Heart right ventricle (tissue), 16 donors: ENCODE measurements at regions not wholly inside any gene's neighbourhood (a gene's known extent, or its start where the extent isn't known, plus 50 kb on each side); places are given as distances from the start of the nearest gene placed in this dataset.
A peak's percentile ranks its signal among the peaks of the same experiment; 100 is the strongest.
"Not testable (repeated sequence)": the region's sequence is repeated elsewhere in the genome, so short reads cannot be mapped to it uniquely, and the experiment has no call there.

Source experiments
- ATAC-seq, 8 donors: fragments of 200-7000 bp; cut with Tn5 transposase; one replicate each; pipeline ENCODE4 v1.9.1; 2020; ENCODE audit warnings: mild to moderate bottlenecking in 8 of 8, moderate library complexity in 8 of 8, moderate number of reproducible peaks in 1 of 8
- DNase-seq, 2 donors: peaks; one replicate each; pipeline ENCODE4 v3.0.0-alpha.2; 2020
- H3K27ac ChIP-seq, 10 donors: fragments of 200-600 bp; sonication (generic) in 2 of 10; one replicate each; pipeline versions ENCODE4 v1.5.0 to v1.8.0; 2020 to 2022; ENCODE audit warnings: mild to moderate bottlenecking in 3 of 10
- H3K27me3 ChIP-seq, 7 donors: fragments of 200-600 bp; one replicate each; pipeline ENCODE4 v1.8.0; 2021 to 2022; ENCODE audit warnings: mild to moderate bottlenecking in 2 of 7
- H3K36me3 ChIP-seq, 9 donors: fragments of 200-600 bp; sonication (generic) in 1 of 9; one replicate each; pipeline versions ENCODE4 v1.5.0 to v1.8.0; 2020 to 2022; ENCODE audit warnings: mild to moderate bottlenecking in 2 of 9
- H3K4me1 ChIP-seq, 9 donors: fragments of 200-600 bp; sonication (generic) in 1 of 9; one replicate each; pipeline versions ENCODE4 v1.5.0 to v1.8.0; 2020 to 2022; ENCODE audit warnings: mild to moderate bottlenecking in 4 of 9
- H3K4me3 ChIP-seq, 10 donors: fragments of 200-600 bp; sonication (generic) in 2 of 10; one replicate each; pipeline versions ENCODE4 v1.5.0 to v1.8.0; 2020 to 2022; ENCODE audit warnings: mild to moderate bottlenecking in 7 of 10, moderate library complexity in 2 of 10
- H3K9me3 ChIP-seq, 11 donors: fragments of 200-600 bp in 10 of 11; sonication (generic) in 2 of 11; one replicate each; pipeline versions ENCODE4 v1.5.0 to v1.8.0; 2013 to 2022; ENCODE audit warnings: mild to moderate bottlenecking in 2 of 11, control low read depth in 1 of 11, moderate library complexity in 1 of 11
- CTCF ChIP-seq, 9 donors: fragments of 200-600 bp; sonication (generic) in 2 of 9; IDR thresholded peaks; one replicate each; pipeline versions ENCODE4 v1.5.0 to v1.8.0; 2021 to 2022; ENCODE audit warnings: antibody characterized with exemption in 9 of 9, mild to moderate bottlenecking in 5 of 9, moderate library complexity in 1 of 9
- WGBS, 2 donors: extraction: QIAGEN DNeasy Blood & Tissue Kit; methylation state at CpG; one replicate each; pipeline ENCODE4 v1.1.7; 2013; ENCODE audit warnings: inconsistent platforms in 1 of 2; 5-methylcytosine and 5-hydroxymethylcytosine counted together
- intact Hi-C, 10 donors: fragments of 100-400 bp; cut with DNase I; formaldehyde crosslinking; loops; one replicate each; pipeline versions ENCODE4 v1.11.1 to v1.14.2; 2022
- donor health status: Arrhythmogenic right ventricular cardiomyopathy.
- donor health status: ischemic (EF 13 %, LVEDD 7.1; RV severe dilation, severe dysfunction).
- donor health status: healthy with polysubstance abuse.
- donor health status: DM: no; HTN: yes; CAD: no.
- donor health status: DM: no; HTN: no; CAD: no.
- donor health status: ischemic (EF 25% LVEDD 6.9; RV normal size, moderate dysfunction).
- donor health status: ischemic (EF 25% LVEDD 5.7; RV mildly dilated, moderate dysfunction).
- donor health status: healthy.
- donor health status: DM: yes; HTN: yes; CAD: no.
- donor health status: Ischemic cardiomyopathy.
- donor health status: ischemic (EF 35%, LVEDD 5.7; RV mildly dilated, moderate dysfunction).
- donor health status: nonischemic (EF 11% LVEDD 7.7; RV severe dilation, severe dysfunction).
- donor health status: DM: yes; HTN: yes; CAD: no.
- donor health status: PGD.
- donor health status: ischemic (EF 29% LVEDD 5.4; RV normal size, mild dysfunction).
- donor health status: nonischemic (EF 23%, LVEDD 6.1; RV moderate dilation, normal function).

- no peak for DNase-seq
- no peak for TF ChIP-seq CTCF (IDR thresholded peaks at IDR 0.05)
- Histone ChIP-seq H3K27me3 (peaks cover 0 to 34% (median 18%) of the 10 kb centered on the region in 7 donors), H3K4me3 (no peak overlapping the region), H3K4me1 (peaks cover 0 to 13% (median 0%) of the 10 kb centered on the region in 9 donors), H3K36me3 (no peaks in the 10 kb centered on the region), H3K9me3 (no peaks in the 10 kb centered on the region), H3K27ac (no peak overlapping the region)
- intact Hi-C loops: no loop called here
- ATAC-seq: peak in 1 of 8 donors; percentile 27
- WGBS, 2 donors: 67 to 70% methylated on average over 4 of the region's 4 CpGs
These were observed 241.8 kb upstream of the PRSS58 start for GRCh38 chr7:142499635-142500034.

GRCh38 chr7:142498364-142498763 lies 240.5 kb upstream of the PRSS58 start:
- ATAC-seq (no peak), DNase-seq (no peak)
- H3K27ac ChIP-seq: no peak overlapping the region
- H3K4me3 ChIP-seq: no peak overlapping the region
- 79 to 92% methylated on average over 1 of the region's 1 CpG for WGBS, 2 donors
- peaks cover 0 to 31% (median 14%) of the 10 kb centered on the region in 7 donors for H3K27me3 ChIP-seq
- no peak for TF ChIP-seq CTCF (IDR thresholded peaks at IDR 0.05)
- H3K4me1 ChIP-seq: peaks cover 0 to 13% (median 0%) of the 10 kb centered on the region in 9 donors
- intact Hi-C loops: no loop called here
- no peaks in the 10 kb centered on the region for H3K36me3 ChIP-seq
- H3K9me3 ChIP-seq: no peaks in the 10 kb centered on the region

GRCh38 chr7:142496545-142496991 lies 238.7 kb upstream of the PRSS58 start:
- peaks cover 0 to 13% (median 0%) of the 10 kb centered on the region in 9 donors for H3K4me1 ChIP-seq
- H3K9me3 ChIP-seq: no peaks in the 10 kb centered on the region
- DNase-seq (no peak), ATAC-seq (peak in 4 of 8 donors; percentile 29 to 58 (median 50))
- intact Hi-C loops: no loop called here
- H3K27ac ChIP-seq: no peak overlapping the region
- peak; percentile 42 to 73 (median 63) for TF ChIP-seq CTCF (IDR thresholded peaks at IDR 0.05)
- H3K4me3 ChIP-seq: no peak overlapping the region
- WGBS, 2 donors: 14 to 16% methylated on average over 8 of the region's 8 CpGs
- H3K27me3 ChIP-seq: peaks cover 0 to 30% (median 14%) of the 10 kb centered on the region in 7 donors
- H3K36me3 ChIP-seq: no peaks in the 10 kb centered on the region

GRCh38 chr7:142495879-142496278 lies 238.0 kb upstream of the PRSS58 start:
- H3K27ac ChIP-seq, H3K4me3 ChIP-seq, DNase-seq, H3K9me3 ChIP-seq, H3K36me3 ChIP-seq, ATAC-seq, intact Hi-C loops: not testable (repeated sequence)
- H3K4me1 ChIP-seq: peaks cover 0 to 13% (median 0%) of the 10 kb centered on the region in 9 donors
- 41 to 52% methylated on average over 3 of the region's 3 CpGs for WGBS, 2 donors
- H3K27me3 ChIP-seq: peaks cover 0 to 30% (median 14%) of the 10 kb centered on the region in 7 donors

- ATAC-seq, DNase-seq, intact Hi-C loops, H3K27ac ChIP-seq, H3K4me3 ChIP-seq, H3K9me3 ChIP-seq, H3K36me3 ChIP-seq: not testable (repeated sequence)
- peaks cover 0 to 13% (median 0%) of the 10 kb centered on the region in 9 donors for H3K4me1 ChIP-seq
- peaks cover 0 to 27% (median 14%) of the 10 kb centered on the region in 7 donors for H3K27me3 ChIP-seq
These were observed 237.4 kb upstream of the PRSS58 start for GRCh38 chr7:142495301-142495700.
